Tibial nerve (tissue), 4 donors: ENCODE measurements at regions not wholly inside any gene's neighbourhood (a gene's known extent, or its start where the extent isn't known, plus 50 kb on each side); places are given as distances from the start of the nearest gene placed in this dataset.

Experiments
- DNase-seq, 2 donors: peaks; one replicate each; pipeline ENCODE4 v3.0.0-alpha.2; 2019; ENCODE audit warnings: low spot score in 2 of 2
- H3K27ac ChIP-seq, 4 donors: fragments of 200-600 bp; sonication (generic) in 3 of 4; one replicate each; pipeline ENCODE4 v1.5.1; 2017 to 2019; ENCODE audit warnings: mild to moderate bottlenecking in 1 of 4
- H3K27me3 ChIP-seq, 2 donors: fragments of 200-600 bp; sonication (generic) in 1 of 2; one replicate each; pipeline versions ENCODE4 v1.5.1 to v1.6.0; 2017 to 2019
- H3K36me3 ChIP-seq, 3 donors: fragments of 200-600 bp; sonication (generic); one replicate each; pipeline ENCODE4 v1.5.1; 2018 to 2019
- H3K4me1 ChIP-seq, 4 donors: fragments of 200-600 bp; sonication (generic) in 3 of 4; one replicate each; pipeline ENCODE4 v1.5.1; 2017 to 2019
- H3K4me3 ChIP-seq, 4 donors: fragments of 200-600 bp; sonication (generic) in 3 of 4; one replicate each; pipeline ENCODE4 v1.5.1; 2017 to 2019; ENCODE audit warnings: mild to moderate bottlenecking in 1 of 4, moderate library complexity in 1 of 4
- H3K9me3 ChIP-seq, 4 donors: fragments of 200-600 bp; sonication (generic) in 3 of 4; one replicate each; pipeline ENCODE4 v1.5.1; 2017 to 2019
- EP300 ChIP-seq, 2 donors: sonication (generic); formaldehyde crosslinking; IDR thresholded peaks; one replicate each; pipeline ENCODE4 v1.6.1; 2017; ENCODE audit warnings: antibody characterized with exemption in 2 of 2, mild to moderate bottlenecking in 1 of 2
- POLR2A ChIP-seq, 2 donors: fragments of 450-650 bp; IDR thresholded peaks; one replicate each; pipeline ENCODE4 v1.6.1; 2017; ENCODE audit warnings: antibody characterized with exemption in 2 of 2, mild to moderate bottlenecking in 2 of 2, moderate library complexity in 2 of 2
- WGBS, 2 donors: methylation state at CpG; one replicate each; pipeline ENCODE4 v1.1.5; 2018; 5-methylcytosine and 5-hydroxymethylcytosine counted together
- TF ChIP-seq, protein P1 (sequence below), 5 experiments: fragments of 200-600 bp in 3 of 5; fragments of 450-650 bp in 2 of 5; sonication (generic) in 3 of 5; IDR thresholded peaks; one replicate each; pipeline ENCODE4 v1.5.1; 2016 to 2019; ENCODE audit warnings: antibody characterized with exemption in 5 of 5, mild to moderate bottlenecking in 3 of 5, moderate library complexity in 2 of 5

DNA sequence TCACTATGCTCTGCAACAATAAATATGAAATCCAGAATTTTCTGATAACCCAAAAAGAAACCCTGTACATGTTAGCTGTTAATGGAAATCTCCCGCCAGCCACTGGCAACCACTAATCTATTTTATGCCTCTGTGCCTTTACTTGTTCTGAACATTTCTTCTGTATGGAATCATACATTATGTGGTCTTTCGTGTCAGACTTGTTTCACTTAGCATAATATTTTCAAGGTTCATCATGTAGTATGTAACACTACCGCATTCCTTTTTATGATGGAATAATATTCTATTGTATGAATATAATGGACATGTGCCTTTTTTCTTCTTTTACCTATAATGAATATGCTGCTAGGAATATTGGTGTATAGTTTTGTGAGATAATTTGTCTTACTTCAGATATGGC lies 1123.3 kb downstream of the EFNB2 start:
- Histone ChIP-seq H3K4me3 (no peak overlapping the region), H3K9me3 (no peaks in the 10 kb centered on the region), H3K36me3 (no peaks in the 10 kb centered on the region), H3K27ac (no peak overlapping the region), H3K4me1 (no peaks in the 10 kb centered on the region), H3K27me3 (no peaks in the 10 kb centered on the region)
- no peak for TF ChIP-seq POLR2A (IDR thresholded peaks at IDR 0.05)
- TF ChIP-seq, protein P1, sequence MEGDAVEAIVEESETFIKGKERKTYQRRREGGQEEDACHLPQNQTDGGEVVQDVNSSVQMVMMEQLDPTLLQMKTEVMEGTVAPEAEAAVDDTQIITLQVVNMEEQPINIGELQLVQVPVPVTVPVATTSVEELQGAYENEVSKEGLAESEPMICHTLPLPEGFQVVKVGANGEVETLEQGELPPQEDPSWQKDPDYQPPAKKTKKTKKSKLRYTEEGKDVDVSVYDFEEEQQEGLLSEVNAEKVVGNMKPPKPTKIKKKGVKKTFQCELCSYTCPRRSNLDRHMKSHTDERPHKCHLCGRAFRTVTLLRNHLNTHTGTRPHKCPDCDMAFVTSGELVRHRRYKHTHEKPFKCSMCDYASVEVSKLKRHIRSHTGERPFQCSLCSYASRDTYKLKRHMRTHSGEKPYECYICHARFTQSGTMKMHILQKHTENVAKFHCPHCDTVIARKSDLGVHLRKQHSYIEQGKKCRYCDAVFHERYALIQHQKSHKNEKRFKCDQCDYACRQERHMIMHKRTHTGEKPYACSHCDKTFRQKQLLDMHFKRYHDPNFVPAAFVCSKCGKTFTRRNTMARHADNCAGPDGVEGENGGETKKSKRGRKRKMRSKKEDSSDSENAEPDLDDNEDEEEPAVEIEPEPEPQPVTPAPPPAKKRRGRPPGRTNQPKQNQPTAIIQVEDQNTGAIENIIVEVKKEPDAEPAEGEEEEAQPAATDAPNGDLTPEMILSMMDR (IDR thresholded peaks at IDR 0.05) = no peak
- TF ChIP-seq EP300 (IDR thresholded peaks at IDR 0.05) = no peak
- WGBS, 2 donors = 83 to 89% methylated on average over 3 of the region's 3 CpGs
- no peak for DNase-seq

DNA sequence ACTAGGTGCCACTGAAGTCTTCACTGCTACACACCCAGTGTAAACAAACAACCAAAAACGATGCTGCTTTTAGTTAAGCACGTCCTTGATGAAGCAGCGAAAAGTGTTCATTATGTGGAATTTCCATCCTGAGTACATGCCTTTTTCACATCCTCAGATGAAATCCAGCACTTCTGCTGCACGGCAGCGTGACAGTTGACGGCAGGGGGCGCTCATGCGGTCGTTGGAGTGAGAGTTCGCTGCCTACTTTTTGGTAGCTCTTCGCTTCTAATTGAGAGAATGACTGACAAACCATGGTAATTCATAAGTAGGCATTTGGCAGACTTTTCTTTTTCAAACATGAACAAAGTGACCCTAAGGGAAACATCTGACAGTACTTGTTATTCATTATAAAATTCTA lies 1124.9 kb downstream of the EFNB2 start:
- Histone ChIP-seq H3K9me3 (no peaks in the 10 kb centered on the region), H3K27me3 (no peaks in the 10 kb centered on the region), H3K4me1 (no peaks in the 10 kb centered on the region), H3K4me3 (no peak overlapping the region), H3K36me3 (no peaks in the 10 kb centered on the region), H3K27ac (no peak overlapping the region)
- DNase-seq = peak; percentile 46 to 47
- no peak for TF ChIP-seq POLR2A (IDR thresholded peaks at IDR 0.05)
- TF ChIP-seq, protein P1 (IDR thresholded peaks at IDR 0.05) = peak; percentile 27 to 55 (median 45)
- 39 to 40% methylated on average over 11 of the region's 11 CpGs for WGBS, 2 donors

DNA sequence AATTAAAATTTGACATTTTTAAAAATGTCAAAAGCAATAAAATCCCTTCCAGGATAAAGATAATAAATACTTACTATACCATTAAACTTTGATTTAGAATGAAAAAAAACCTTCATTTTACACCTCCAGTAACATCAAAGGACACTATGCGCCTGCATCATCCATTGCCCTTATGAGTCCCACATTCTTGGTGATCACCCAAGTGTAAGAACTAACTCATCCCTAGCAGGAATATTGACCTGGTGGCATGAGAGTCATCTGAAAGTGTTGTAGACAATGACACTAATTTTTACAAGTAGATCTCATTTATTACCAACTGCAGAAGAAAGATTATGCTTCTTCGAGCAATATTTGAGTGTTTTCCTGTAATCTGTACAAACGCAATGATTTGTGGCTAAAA lies 1128.9 kb downstream of the EFNB2 start:
- H3K27ac ChIP-seq = no peak overlapping the region
- DNase-seq = no peak
- H3K27me3 ChIP-seq = no peaks in the 10 kb centered on the region
- TF ChIP-seq EP300 (IDR thresholded peaks at IDR 0.05) (no peak), POLR2A (IDR thresholded peaks at IDR 0.05) (no peak)
- TF ChIP-seq, protein P1 (IDR thresholded peaks at IDR 0.05) = no peak
- no peaks in the 10 kb centered on the region for H3K9me3 ChIP-seq
- no peaks in the 10 kb centered on the region for H3K36me3 ChIP-seq
- H3K4me1 ChIP-seq = no peaks in the 10 kb centered on the region
- no peak overlapping the region for H3K4me3 ChIP-seq
- 84 to 93% methylated on average over 3 of the region's 3 CpGs for WGBS, 2 donors

DNA sequence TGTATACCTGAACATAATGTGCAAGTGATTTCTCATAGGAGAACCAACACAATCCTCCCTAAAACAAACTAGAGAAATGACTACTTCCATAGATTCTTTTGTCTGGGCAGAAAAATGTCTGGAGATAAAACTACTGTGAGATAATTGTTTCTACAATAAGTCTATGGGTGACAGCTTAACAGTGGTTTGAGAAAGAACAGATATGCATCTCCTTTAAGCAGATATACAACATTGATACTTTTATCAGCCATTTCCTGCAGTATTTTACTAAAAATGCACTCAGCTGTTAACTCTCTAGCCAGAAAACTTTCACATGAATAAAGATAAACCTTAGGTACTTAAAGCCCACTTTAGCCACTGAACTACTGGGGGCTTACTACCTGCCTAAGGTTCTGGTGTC lies 1132.4 kb downstream of the EFNB2 start:
- H3K36me3 ChIP-seq = no peaks in the 10 kb centered on the region
- no peak overlapping the region for H3K27ac ChIP-seq
- no peak overlapping the region for H3K4me3 ChIP-seq
- TF ChIP-seq EP300 (IDR thresholded peaks at IDR 0.05) (no peak), POLR2A (IDR thresholded peaks at IDR 0.05) (no peak)
- TF ChIP-seq, protein P1 (IDR thresholded peaks at IDR 0.05) = no peak
- no peaks in the 10 kb centered on the region for H3K4me1 ChIP-seq
- DNase-seq = no peak
- H3K27me3 ChIP-seq = no peaks in the 10 kb centered on the region
- no peaks in the 10 kb centered on the region for H3K9me3 ChIP-seq

DNA sequence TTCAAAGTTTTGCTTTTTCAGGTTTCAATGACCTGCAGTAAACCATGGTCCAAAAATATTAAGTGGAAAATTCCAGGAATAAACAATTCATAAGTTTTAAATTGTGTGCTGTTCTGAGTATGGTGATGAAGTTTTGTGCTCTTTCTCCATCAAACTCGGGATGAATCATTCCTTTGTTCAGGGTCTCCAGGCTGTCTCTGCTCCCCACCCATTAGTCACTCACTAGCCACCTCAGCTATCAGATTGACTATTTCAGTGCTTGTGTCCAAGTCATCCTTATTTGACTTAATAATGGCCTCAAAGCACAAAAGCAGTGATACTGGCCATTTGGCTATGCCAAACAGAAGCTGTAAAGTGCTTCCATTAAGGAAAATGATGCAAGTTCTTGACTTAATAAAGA lies 1140.4 kb downstream of the EFNB2 start:
- TF ChIP-seq, protein P1 (IDR thresholded peaks at IDR 0.05) = no peak
- TF ChIP-seq EP300 (IDR thresholded peaks at IDR 0.05) (no peak), POLR2A (IDR thresholded peaks at IDR 0.05) (no peak)
- H3K4me3 ChIP-seq = no peak overlapping the region
- no peak for DNase-seq
- no peaks in the 10 kb centered on the region for H3K36me3 ChIP-seq
- no peaks in the 10 kb centered on the region for H3K9me3 ChIP-seq
- no peak overlapping the region for H3K27ac ChIP-seq
- H3K27me3 ChIP-seq = no peaks in the 10 kb centered on the region
- 32 to 71% methylated on average over 1 of the region's 1 CpG for WGBS, 2 donors
- no peaks in the 10 kb centered on the region for H3K4me1 ChIP-seq
